SK-N-SH (cell line): ENCODE measurements at regions not wholly inside any gene's neighbourhood (a gene's known extent, or its start where the extent isn't known, plus 50 kb on each side); places are given as distances from the start of the nearest gene placed in this dataset.

ENCODE experiments used
- CTCF ChIA-PET: fragments of 300-600, 350-600 bp; formaldehyde crosslinking; extraction: SDS; loops from one replicate; lab custom pipeline; 2021; lab: Yijun Ruan, JAX
- POLR2A ChIA-PET: fragments of 350-600 bp; sonication (Branson Sonifier 250); formaldehyde crosslinking; extraction: SDS; loops from one replicate; lab custom pipeline; 2020; ENCODE audit warnings: antibody characterized with exemption, inconsistent platforms; lab: Yijun Ruan, JAX
- DNase-seq: peaks from one replicate; pipeline ENCODE4 v3.0.0; 2012
- H2AFZ ChIP-seq: fragments of 200-600 bp; sonication (generic); 2 replicates; pipeline ENCODE4 v1.8.1; 2016; ENCODE audit warnings: antibody characterized with exemption, mild to moderate bottlenecking, low read depth
- H3F3A ChIP-seq: fragments of 200-600 bp; sonication (generic); replicated peaks from 2 replicates; pipeline ENCODE3; 2016; ENCODE audit warnings: antibody characterized with exemption, mild to moderate bottlenecking; ENCODE audit not compliant: insufficient read depth
- H3K27ac ChIP-seq, 2 experiments: fragments of 200-500 bp in 1 of 2; fragments of 200-600 bp in 1 of 2; sonication (Bioruptor generic) in 1 of 2; sonication (generic), shearing (Covaris generic) in 1 of 2; 2 replicates each; pipeline versions ENCODE4 v1.5.1 to v1.6.1; 2014 to 2016; ENCODE audit warnings: low read depth in 2 of 2, inconsistent platforms in 1 of 2, low read length in 1 of 2, mild to moderate bottlenecking in 1 of 2, mixed read lengths in 1 of 2
- H3K27me3 ChIP-seq: fragments of 200-600 bp; sonication (generic), shearing (Covaris generic); 2 replicates; pipeline ENCODE4 v1.6.1; 2016; ENCODE audit warnings: mixed run types; ENCODE audit not compliant: insufficient read depth
- H3K36me3 ChIP-seq, 2 experiments: fragments of 200-500 bp in 1 of 2; fragments of 200-600 bp in 1 of 2; sonication (Bioruptor generic) in 1 of 2; sonication (generic) in 1 of 2; replicated peaks in 1 of 2; 2 replicates each; pipeline versions ENCODE3 to v1.5.1; 2014 to 2016; ENCODE audit warnings: low read length in 1 of 2, mild to moderate bottlenecking in 1 of 2; ENCODE audit not compliant: insufficient read depth in 2 of 2, control insufficient read depth in 1 of 2
- H3K4me1 ChIP-seq, 2 experiments: fragments of 200-500 bp in 1 of 2; fragments of 200-600 bp in 1 of 2; sonication (Bioruptor generic) in 1 of 2; sonication (generic), shearing (Covaris generic) in 1 of 2; 2 replicates each; pipeline versions ENCODE4 v1.5.1 to v1.6.1; 2014 to 2016; ENCODE audit warnings: low read depth in 1 of 2, low read length in 1 of 2, mixed run types in 1 of 2; ENCODE audit not compliant: insufficient read depth in 2 of 2, control insufficient read depth in 1 of 2
- H3K4me2 ChIP-seq: fragments of 200-600 bp; sonication (generic), shearing (Covaris generic); 2 replicates; pipeline ENCODE4 v1.6.1; 2017; ENCODE audit warnings: mixed run types
- H3K4me3 ChIP-seq, 2 experiments: fragments of 200-500 bp in 1 of 2; fragments of 200-600 bp in 1 of 2; sonication (Bioruptor generic) in 1 of 2; sonication (generic), shearing (Covaris generic) in 1 of 2; 2 replicates each; pipeline versions ENCODE4 v1.5.1 to v1.8.1; 2014 to 2016; ENCODE audit warnings: low read depth in 2 of 2, inconsistent platforms in 1 of 2, low read length in 1 of 2, mild to moderate bottlenecking in 1 of 2, mixed read lengths in 1 of 2, moderate library complexity in 1 of 2
- H3K79me2 ChIP-seq: fragments of 200-600 bp; sonication (generic); 2 replicates; pipeline ENCODE4 v1.8.1; 2017; ENCODE audit warnings: mild to moderate bottlenecking; ENCODE audit not compliant: insufficient read depth
- H3K9ac ChIP-seq: fragments of 200-600 bp; sonication (generic); 2 replicates; pipeline ENCODE4 v1.6.1; 2017; ENCODE audit warnings: mixed run types
- H3K9me2 ChIP-seq: fragments of 200-600 bp; sonication (generic); 2 replicates; pipeline ENCODE4 v1.6.1; 2017; ENCODE audit warnings: mixed run types
- H3K9me3 ChIP-seq: fragments of 200-600 bp; sonication (generic); 2 replicates; pipeline ENCODE4 v1.6.1; 2017; ENCODE audit warnings: mixed run types, mild to moderate bottlenecking, moderate library complexity
- H4K20me1 ChIP-seq: fragments of 200-600 bp; sonication (generic); 2 replicates; pipeline ENCODE4 v1.6.1; 2017; ENCODE audit warnings: mild to moderate bottlenecking, mixed run types; ENCODE audit not compliant: insufficient read depth
- EP300 ChIP-seq, 2 experiments: IDR thresholded peaks; 2 replicates each; pipeline versions ENCODE4 v1.4.0 to v1.6.1; 2012; ENCODE audit warnings: borderline replicate concordance in 1 of 2, low read depth in 1 of 2, low read length in 1 of 2
- EZH2phosphoT487 ChIP-seq: fragments of 200-600 bp; sonication (generic); IDR thresholded peaks from 2 replicates; pipeline ENCODE4 v1.6.1; 2017; ENCODE audit warnings: low read depth, mixed run types, mild to moderate bottlenecking, antibody characterized with exemption, moderate library complexity, borderline replicate concordance
- FOSL2 ChIP-seq: IDR thresholded peaks from 2 replicates; pipeline ENCODE4 v1.4.0; 2012; ENCODE audit warnings: low read depth, mild to moderate bottlenecking, moderate library complexity, borderline replicate concordance
- GABPA ChIP-seq: IDR thresholded peaks from 2 replicates; pipeline ENCODE4 v1.4.0; 2012; ENCODE audit warnings: low read depth, mild to moderate bottlenecking
- JUND ChIP-seq: IDR thresholded peaks from 2 replicates; pipeline ENCODE4 v1.4.0; 2012
- MAX ChIP-seq: IDR thresholded peaks from 2 replicates; pipeline ENCODE4 v1.4.0; 2012; ENCODE audit warnings: low read depth
- MEF2A ChIP-seq: IDR thresholded peaks from 2 replicates; pipeline ENCODE4 v1.4.0; 2012; ENCODE audit warnings: low read depth, borderline replicate concordance
- MXI1 ChIP-seq: IDR thresholded peaks from 2 replicates; pipeline ENCODE4 v1.6.1; 2012; ENCODE audit warnings: mild to moderate bottlenecking, low read depth, low read length, improper control_type of control experiment
- NFIC ChIP-seq: IDR thresholded peaks from 2 replicates; pipeline ENCODE4 v1.4.0; 2012; ENCODE audit warnings: borderline replicate concordance
- PBX3 ChIP-seq: IDR thresholded peaks from 2 replicates; pipeline ENCODE4; 2012
- POLR2AphosphoS5 ChIP-seq: IDR thresholded peaks from 2 replicates; pipeline ENCODE4 v1.6.1; 2012; ENCODE audit warnings: low read depth, low read length
- RCOR1 ChIP-seq: fragments of 150-350 bp; IDR thresholded peaks from 2 replicates; pipeline ENCODE4 v1.6.1; 2017; ENCODE audit warnings: antibody characterized with exemption, low read length
- RXRA ChIP-seq: IDR thresholded peaks from 2 replicates; pipeline ENCODE4 v1.4.0; 2012; ENCODE audit warnings: low read depth, mild to moderate bottlenecking, borderline replicate concordance
- TCF12 ChIP-seq: IDR thresholded peaks from 2 replicates; pipeline ENCODE4 v1.4.0; 2012
- TEAD4 ChIP-seq: IDR thresholded peaks from 2 replicates; pipeline ENCODE4 v1.4.0; 2012; ENCODE audit warnings: mild to moderate bottlenecking, borderline replicate concordance; ENCODE audit not compliant: insufficient read depth
- WGBS: methylation state at CpG from one replicate; pipeline ENCODE4 v1.1.6; 2017; ENCODE audit warnings: low lambda C conversion rate; 5-methylcytosine and 5-hydroxymethylcytosine counted together
- TF ChIP-seq, protein P1 (sequence below): IDR thresholded peaks from 2 replicates; pipeline ENCODE4 v1.4.0; 2012; ENCODE audit warnings: low read depth, borderline replicate concordance
- TF ChIP-seq, protein P2 (sequence below): IDR thresholded peaks from 2 replicates; pipeline ENCODE4 v1.6.1; 2012; ENCODE audit warnings: mild to moderate bottlenecking, low read depth, low read length, moderate library complexity
- TF ChIP-seq, protein P3 (sequence below): fragments of 200-600 bp; sonication (generic); IDR thresholded peaks from 2 replicates; pipeline ENCODE4 v1.6.1; 2017; ENCODE audit warnings: antibody characterized with exemption, mild to moderate bottlenecking, moderate library complexity

DNA sequence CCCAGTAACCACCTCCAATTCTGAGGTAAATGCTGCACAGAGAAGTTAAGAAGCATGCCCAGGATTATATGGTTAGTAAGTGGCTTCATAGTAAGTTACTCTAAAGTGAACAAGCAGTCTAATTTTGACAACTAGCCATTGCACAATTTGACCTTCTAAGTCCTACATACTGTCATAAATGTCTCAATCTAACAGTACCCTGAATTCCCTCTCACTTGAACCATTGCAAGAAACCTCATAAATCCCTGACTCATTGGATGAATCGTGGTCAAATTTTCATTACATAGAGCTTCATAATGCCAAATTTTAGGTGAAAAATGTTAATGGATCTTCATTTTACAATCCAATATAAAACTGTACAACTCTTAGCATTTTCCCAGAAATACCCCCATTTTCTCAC, 217.3 kb upstream of the GRIA4 start:
- H3K9ac ChIP-seq, result no peak overlapping the region
- no peak overlapping the region for H3K4me3 ChIP-seq
- no peaks in the 10 kb centered on the region for H3K4me1 ChIP-seq
- no peak for DNase-seq
- no peaks in the 10 kb centered on the region for H3K9me2 ChIP-seq
- H3F3A ChIP-seq, result no peaks in the 10 kb centered on the region
- POLR2A ChIA-PET, result no interaction called here
- no peaks in the 10 kb centered on the region for H3K79me2 ChIP-seq
- H3K27me3 ChIP-seq, result no peaks in the 10 kb centered on the region
- H3K9me3 ChIP-seq, result peaks cover 4% of the 10 kb centered on the region; the same call in 1 of the 2 replicates
- no peak overlapping the region for H2AFZ ChIP-seq
- no peaks in the 10 kb centered on the region for H3K36me3 ChIP-seq
- no peak overlapping the region for H3K27ac ChIP-seq
- TF ChIP-seq EZH2phosphoT487 (no peak), NFIC (no peak), GABPA (no peak), PBX3 (no peak), POLR2AphosphoS5 (no peak), EP300 (IDR thresholded peaks at IDR 0.05; ENCODE audit: borderline replicate concordance in 1 of 2, low read depth in 1 of 2, low read length in 1 of 2) (no peak), RCOR1 (no peak), TCF12 (no peak), MEF2A (no peak), FOSL2 (no peak), TEAD4 (no peak), JUND (no peak), RXRA (no peak), MAX (no peak), MXI1 (no peak)
- TF ChIP-seq, protein P1, sequence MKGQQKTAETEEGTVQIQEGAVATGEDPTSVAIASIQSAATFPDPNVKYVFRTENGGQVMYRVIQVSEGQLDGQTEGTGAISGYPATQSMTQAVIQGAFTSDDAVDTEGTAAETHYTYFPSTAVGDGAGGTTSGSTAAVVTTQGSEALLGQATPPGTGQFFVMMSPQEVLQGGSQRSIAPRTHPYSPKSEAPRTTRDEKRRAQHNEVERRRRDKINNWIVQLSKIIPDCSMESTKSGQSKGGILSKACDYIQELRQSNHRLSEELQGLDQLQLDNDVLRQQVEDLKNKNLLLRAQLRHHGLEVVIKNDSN, result no peak
- TF ChIP-seq, protein P2, sequence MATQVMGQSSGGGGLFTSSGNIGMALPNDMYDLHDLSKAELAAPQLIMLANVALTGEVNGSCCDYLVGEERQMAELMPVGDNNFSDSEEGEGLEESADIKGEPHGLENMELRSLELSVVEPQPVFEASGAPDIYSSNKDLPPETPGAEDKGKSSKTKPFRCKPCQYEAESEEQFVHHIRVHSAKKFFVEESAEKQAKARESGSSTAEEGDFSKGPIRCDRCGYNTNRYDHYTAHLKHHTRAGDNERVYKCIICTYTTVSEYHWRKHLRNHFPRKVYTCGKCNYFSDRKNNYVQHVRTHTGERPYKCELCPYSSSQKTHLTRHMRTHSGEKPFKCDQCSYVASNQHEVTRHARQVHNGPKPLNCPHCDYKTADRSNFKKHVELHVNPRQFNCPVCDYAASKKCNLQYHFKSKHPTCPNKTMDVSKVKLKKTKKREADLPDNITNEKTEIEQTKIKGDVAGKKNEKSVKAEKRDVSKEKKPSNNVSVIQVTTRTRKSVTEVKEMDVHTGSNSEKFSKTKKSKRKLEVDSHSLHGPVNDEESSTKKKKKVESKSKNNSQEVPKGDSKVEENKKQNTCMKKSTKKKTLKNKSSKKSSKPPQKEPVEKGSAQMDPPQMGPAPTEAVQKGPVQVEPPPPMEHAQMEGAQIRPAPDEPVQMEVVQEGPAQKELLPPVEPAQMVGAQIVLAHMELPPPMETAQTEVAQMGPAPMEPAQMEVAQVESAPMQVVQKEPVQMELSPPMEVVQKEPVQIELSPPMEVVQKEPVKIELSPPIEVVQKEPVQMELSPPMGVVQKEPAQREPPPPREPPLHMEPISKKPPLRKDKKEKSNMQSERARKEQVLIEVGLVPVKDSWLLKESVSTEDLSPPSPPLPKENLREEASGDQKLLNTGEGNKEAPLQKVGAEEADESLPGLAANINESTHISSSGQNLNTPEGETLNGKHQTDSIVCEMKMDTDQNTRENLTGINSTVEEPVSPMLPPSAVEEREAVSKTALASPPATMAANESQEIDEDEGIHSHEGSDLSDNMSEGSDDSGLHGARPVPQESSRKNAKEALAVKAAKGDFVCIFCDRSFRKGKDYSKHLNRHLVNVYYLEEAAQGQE, result no peak
- TF ChIP-seq, protein P3, sequence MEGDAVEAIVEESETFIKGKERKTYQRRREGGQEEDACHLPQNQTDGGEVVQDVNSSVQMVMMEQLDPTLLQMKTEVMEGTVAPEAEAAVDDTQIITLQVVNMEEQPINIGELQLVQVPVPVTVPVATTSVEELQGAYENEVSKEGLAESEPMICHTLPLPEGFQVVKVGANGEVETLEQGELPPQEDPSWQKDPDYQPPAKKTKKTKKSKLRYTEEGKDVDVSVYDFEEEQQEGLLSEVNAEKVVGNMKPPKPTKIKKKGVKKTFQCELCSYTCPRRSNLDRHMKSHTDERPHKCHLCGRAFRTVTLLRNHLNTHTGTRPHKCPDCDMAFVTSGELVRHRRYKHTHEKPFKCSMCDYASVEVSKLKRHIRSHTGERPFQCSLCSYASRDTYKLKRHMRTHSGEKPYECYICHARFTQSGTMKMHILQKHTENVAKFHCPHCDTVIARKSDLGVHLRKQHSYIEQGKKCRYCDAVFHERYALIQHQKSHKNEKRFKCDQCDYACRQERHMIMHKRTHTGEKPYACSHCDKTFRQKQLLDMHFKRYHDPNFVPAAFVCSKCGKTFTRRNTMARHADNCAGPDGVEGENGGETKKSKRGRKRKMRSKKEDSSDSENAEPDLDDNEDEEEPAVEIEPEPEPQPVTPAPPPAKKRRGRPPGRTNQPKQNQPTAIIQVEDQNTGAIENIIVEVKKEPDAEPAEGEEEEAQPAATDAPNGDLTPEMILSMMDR, result no peak
- H3K4me2 ChIP-seq, result no peak overlapping the region
- 21% methylated on average over 1 of the region's 1 CpG for WGBS
- CTCF ChIA-PET, result interaction anchor here (0.6 to 1.2 kb wide), 3 partner anchors 13 to 1215 kb away, joined by 3 read pairs; no protein-coding TSS in a partner anchor
- H4K20me1 ChIP-seq, result no peaks in the 10 kb centered on the region
